ENCODE measurements at regions not wholly inside any gene's neighbourhood (a gene's known extent, or its start where the extent isn't known, plus 50 kb on each side); places are given as distances from the start of the nearest gene placed in this dataset.

- ATAC-seq, result no peak
- H3K4me1 Mint-ChIP-seq, result no peaks in the 10 kb centered on the region
These were observed 297.3 kb downstream of the CYP26B1 start for GRCh38 chr2:71850306-71850801.

DNA sequence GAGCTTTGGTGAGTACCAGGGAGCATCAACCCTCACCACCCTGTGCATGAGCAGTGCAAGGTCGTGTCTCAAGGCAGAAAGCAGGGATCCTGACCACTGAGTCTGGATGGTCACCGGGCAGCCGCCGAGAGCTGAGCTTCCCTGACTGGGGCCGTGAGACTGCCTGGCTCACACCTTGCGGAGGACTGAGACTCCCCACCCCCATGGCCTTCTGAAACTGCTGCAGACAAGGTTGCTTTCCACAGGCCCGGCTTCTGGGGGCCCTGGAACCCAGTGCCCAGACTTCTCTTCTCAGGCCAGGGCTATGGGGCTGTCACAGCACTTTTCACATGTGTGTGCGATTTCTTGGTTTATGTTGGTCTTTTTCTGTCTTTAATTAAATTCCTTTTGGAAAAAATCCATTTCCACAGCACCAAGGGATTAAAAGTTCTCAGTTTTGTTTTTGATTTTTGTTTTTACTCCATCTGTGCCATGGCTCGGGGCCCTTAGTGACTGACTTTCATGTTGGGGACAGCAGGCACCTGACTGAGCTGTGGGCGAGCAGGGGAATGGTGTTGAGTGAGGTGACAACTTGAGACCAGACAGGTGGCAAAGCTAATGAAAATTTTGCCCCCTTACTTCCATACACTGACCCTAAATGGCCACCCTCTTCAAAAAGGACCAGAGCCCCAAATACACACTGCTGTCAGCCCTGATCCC lies 297.9 kb downstream of the CYP26B1 start:
- H3K9me3 ChIP-seq (ENCODE audit: control insufficient read depth, low read length, poor library complexity, severe bottlenecking), result no peaks in the 10 kb centered on the region
- Mint-ChIP-seq H3K27me3 (peaks cover 11% of the 10 kb centered on the region), H3K27ac (no peak overlapping the region), H3K4me1 (no peaks in the 10 kb centered on the region), H3K36me3 (ENCODE audit: low read depth) (no peaks in the 10 kb centered on the region), H3K4me3 (no peak overlapping the region)
- ATAC-seq, result no peak
- no peak for DNase-seq

More at GRCh38 chr2:71850306-71850801, 297.3 kb downstream of the CYP26B1 start:
- no peak for DNase-seq
- H3K27ac Mint-ChIP-seq, result no peak overlapping the region
- H3K4me3 Mint-ChIP-seq, result no peak overlapping the region
- H3K9me3 ChIP-seq (ENCODE audit: control insufficient read depth, low read length, poor library complexity, severe bottlenecking), result no peaks in the 10 kb centered on the region
- H3K27me3 Mint-ChIP-seq, result peaks cover 11% of the 10 kb centered on the region
- H3K36me3 Mint-ChIP-seq (ENCODE audit: low read depth), result no peaks in the 10 kb centered on the region

GRCh38 chr2:71849111-71849510 lies 298.6 kb downstream of the CYP26B1 start:
- H3K27ac Mint-ChIP-seq, result no peak overlapping the region
- H3K4me3 Mint-ChIP-seq, result no peak overlapping the region
- H3K4me1 Mint-ChIP-seq, result no peaks in the 10 kb centered on the region
- peaks cover 11% of the 10 kb centered on the region for H3K27me3 Mint-ChIP-seq
- DNase-seq (no peak), ATAC-seq (no peak)
- H3K36me3 Mint-ChIP-seq (ENCODE audit: low read depth), result no peaks in the 10 kb centered on the region
- H3K9me3 ChIP-seq (ENCODE audit: control insufficient read depth, low read length, poor library complexity, severe bottlenecking), result no peaks in the 10 kb centered on the region

GRCh38 chr2:71846669-71847291 lies 300.9 kb downstream of the CYP26B1 start:
- no peak for ATAC-seq
- DNase-seq, result no peak
- no peaks in the 10 kb centered on the region for H3K4me1 Mint-ChIP-seq
- H3K4me3 Mint-ChIP-seq, result no peak overlapping the region
- H3K36me3 Mint-ChIP-seq (ENCODE audit: low read depth), result no peaks in the 10 kb centered on the region
- H3K27ac Mint-ChIP-seq, result no peak overlapping the region
- H3K9me3 ChIP-seq (ENCODE audit: control insufficient read depth, low read length, poor library complexity, severe bottlenecking), result no peaks in the 10 kb centered on the region
- peaks cover 11% of the 10 kb centered on the region for H3K27me3 Mint-ChIP-seq

DNA sequence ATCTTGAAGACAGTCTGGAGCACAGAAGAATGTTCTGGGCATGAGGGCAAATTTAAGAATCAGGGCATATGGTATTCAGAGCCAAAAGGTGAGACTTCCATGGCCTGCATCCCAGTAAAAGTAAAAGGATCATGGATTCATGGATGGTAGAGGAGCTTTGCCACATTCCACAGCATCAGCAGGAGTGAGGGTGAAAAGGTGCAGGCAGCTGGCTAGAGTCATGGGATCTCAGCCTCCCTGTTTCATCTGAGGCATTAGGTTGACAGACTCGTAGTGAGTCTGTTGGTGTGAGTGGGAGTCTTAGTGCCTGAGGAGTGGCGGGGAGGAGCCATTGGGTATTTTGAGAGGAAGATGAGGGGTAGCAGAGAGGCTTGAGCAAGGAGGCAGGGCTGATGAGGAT lies 301.6 kb downstream of the CYP26B1 start:
- ATAC-seq (no peak), DNase-seq (no peak)
- Mint-ChIP-seq H3K36me3 (ENCODE audit: low read depth) (no peaks in the 10 kb centered on the region), H3K4me3 (no peak overlapping the region), H3K4me1 (no peaks in the 10 kb centered on the region), H3K27ac (no peak overlapping the region), H3K27me3 (peaks cover 11% of the 10 kb centered on the region)
- no peaks in the 10 kb centered on the region for H3K9me3 ChIP-seq (ENCODE audit: control insufficient read depth, low read length, poor library complexity, severe bottlenecking)

DNA sequence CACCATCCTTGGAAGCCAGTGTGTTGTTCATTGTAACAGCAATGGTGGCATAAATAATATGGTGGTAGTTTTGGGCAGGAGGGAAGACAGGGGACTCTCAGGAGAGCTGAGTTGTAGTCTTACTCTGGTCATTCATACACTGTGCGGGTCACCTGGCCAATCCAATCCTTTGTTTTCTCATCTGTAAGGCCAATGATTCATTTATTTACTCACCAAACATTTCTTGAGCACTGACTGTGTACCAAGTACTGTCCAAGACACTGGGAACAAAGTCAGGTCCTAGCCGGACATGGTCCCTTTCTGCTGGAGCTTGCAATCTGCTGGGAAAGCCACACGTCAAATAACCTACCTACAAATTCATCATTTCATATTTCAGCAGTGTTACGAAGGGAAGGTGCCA lies 302.7 kb downstream of the CYP26B1 start:
- Mint-ChIP-seq H3K27me3 (peaks cover 5% of the 10 kb centered on the region), H3K4me3 (no peak overlapping the region), H3K4me1 (no peaks in the 10 kb centered on the region), H3K27ac (no peak overlapping the region), H3K36me3 (ENCODE audit: low read depth) (no peaks in the 10 kb centered on the region)
- H3K9me3 ChIP-seq (ENCODE audit: control insufficient read depth, low read length, poor library complexity, severe bottlenecking), result no peaks in the 10 kb centered on the region
- ATAC-seq, result no peak
- DNase-seq, result no peak

- Mint-ChIP-seq H3K4me3 (no peak overlapping the region), H3K4me1 (no peaks in the 10 kb centered on the region), H3K36me3 (ENCODE audit: low read depth) (no peaks in the 10 kb centered on the region), H3K27me3 (peaks cover 3% of the 10 kb centered on the region), H3K27ac (no peak overlapping the region)
- H3K9me3 ChIP-seq (ENCODE audit: control insufficient read depth, low read length, poor library complexity, severe bottlenecking), result no peaks in the 10 kb centered on the region
- no peak for ATAC-seq
- DNase-seq, result no peak
These were observed 304.2 kb downstream of the CYP26B1 start for GRCh38 chr2:71843391-71843850.

- H3K36me3 Mint-ChIP-seq (ENCODE audit: low read depth), result no peaks in the 10 kb centered on the region
- H3K27ac Mint-ChIP-seq, result no peak overlapping the region
- DNase-seq (no peak), ATAC-seq (no peak)
- H3K27me3 Mint-ChIP-seq, result no peaks in the 10 kb centered on the region
- H3K4me3 Mint-ChIP-seq, result no peak overlapping the region
- H3K4me1 Mint-ChIP-seq, result no peaks in the 10 kb centered on the region
- H3K9me3 ChIP-seq (ENCODE audit: control insufficient read depth, low read length, poor library complexity, severe bottlenecking), result no peaks in the 10 kb centered on the region
These were observed 304.9 kb downstream of the CYP26B1 start for GRCh38 chr2:71842744-71843143.

- Mint-ChIP-seq H3K4me1 (no peaks in the 10 kb centered on the region), H3K27ac (no peak overlapping the region), H3K4me3 (no peak overlapping the region), H3K27me3 (no peaks in the 10 kb centered on the region), H3K36me3 (ENCODE audit: low read depth) (no peaks in the 10 kb centered on the region)
- H3K9me3 ChIP-seq (ENCODE audit: control insufficient read depth, low read length, poor library complexity, severe bottlenecking), result no peaks in the 10 kb centered on the region
- DNase-seq, result no peak
- no peak for ATAC-seq
These were observed 307.8 kb downstream of the CYP26B1 start for GRCh38 chr2:71839826-71840225.

GRCh38 chr2:71834796-71835195 lies 312.9 kb downstream of the CYP26B1 start:
- H3K27me3 Mint-ChIP-seq, result no peaks in the 10 kb centered on the region
- no peaks in the 10 kb centered on the region for H3K9me3 ChIP-seq (ENCODE audit: control insufficient read depth, low read length, poor library complexity, severe bottlenecking)
- no peak for DNase-seq
- ATAC-seq, result no peak
- H3K36me3 Mint-ChIP-seq (ENCODE audit: low read depth), result no peaks in the 10 kb centered on the region
- no peak overlapping the region for H3K4me3 Mint-ChIP-seq
- no peak overlapping the region for H3K27ac Mint-ChIP-seq
- H3K4me1 Mint-ChIP-seq, result no peaks in the 10 kb centered on the region

GRCh38 chr2:71833855-71834560 lies 313.7 kb downstream of the CYP26B1 start:
- H3K27me3 Mint-ChIP-seq, result no peaks in the 10 kb centered on the region
- ATAC-seq, result no peak
- no peak for DNase-seq

DNA sequence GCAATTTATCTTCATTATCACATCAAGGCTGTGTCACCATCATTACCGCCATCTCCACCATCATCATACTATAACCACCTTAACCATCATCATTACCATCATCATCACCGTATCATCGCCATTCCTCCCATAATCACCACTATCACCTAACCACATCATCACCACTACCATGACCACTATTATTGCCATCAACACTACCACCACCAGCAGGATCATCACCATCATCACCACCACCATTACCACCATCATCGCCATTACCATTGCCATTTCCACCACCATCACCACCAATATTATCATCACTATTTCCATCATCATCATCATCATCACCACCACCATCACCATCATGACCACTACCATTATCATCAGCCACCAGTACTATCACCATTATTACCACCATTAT lies 314.4 kb downstream of the CYP26B1 start:
- Mint-ChIP-seq H3K27ac (no peak overlapping the region), H3K4me3 (no peak overlapping the region), H3K27me3 (no peaks in the 10 kb centered on the region), H3K4me1 (no peaks in the 10 kb centered on the region), H3K36me3 (ENCODE audit: low read depth) (no peaks in the 10 kb centered on the region)
- no peak for DNase-seq
- ATAC-seq, result no peak
- no peaks in the 10 kb centered on the region for H3K9me3 ChIP-seq (ENCODE audit: control insufficient read depth, low read length, poor library complexity, severe bottlenecking)

More at GRCh38 chr2:71833855-71834560, 313.7 kb downstream of the CYP26B1 start:
- Mint-ChIP-seq H3K36me3 (ENCODE audit: low read depth) (no peaks in the 10 kb centered on the region), H3K27ac (no peak overlapping the region), H3K4me3 (no peak overlapping the region), H3K4me1 (no peaks in the 10 kb centered on the region)
- H3K9me3 ChIP-seq (ENCODE audit: control insufficient read depth, low read length, poor library complexity, severe bottlenecking), result no peaks in the 10 kb centered on the region

DNA sequence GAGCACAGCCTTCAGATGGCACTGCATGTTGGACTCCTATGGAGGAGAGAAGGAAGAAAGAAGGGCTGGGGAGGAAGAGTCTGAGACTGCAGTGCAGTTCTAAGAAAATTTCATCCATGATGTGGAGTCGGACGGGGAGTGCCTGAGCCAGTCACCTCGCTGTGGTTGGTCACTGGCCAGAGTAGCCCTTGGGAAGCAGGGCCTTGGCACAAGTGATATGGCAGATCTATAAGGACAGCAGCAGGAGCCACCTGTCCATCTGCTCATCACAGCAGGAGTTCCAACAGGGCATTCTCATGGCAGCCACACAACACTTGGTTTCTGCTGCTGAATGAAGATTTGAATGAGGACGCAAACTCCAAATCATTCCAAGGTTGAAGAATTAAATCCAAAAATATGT lies 314.8 kb downstream of the CYP26B1 start:
- no peaks in the 10 kb centered on the region for H3K9me3 ChIP-seq (ENCODE audit: control insufficient read depth, low read length, poor library complexity, severe bottlenecking)
- H3K4me1 Mint-ChIP-seq, result no peaks in the 10 kb centered on the region
- H3K36me3 Mint-ChIP-seq (ENCODE audit: low read depth), result no peaks in the 10 kb centered on the region
- H3K4me3 Mint-ChIP-seq, result no peak overlapping the region
- no peak overlapping the region for H3K27ac Mint-ChIP-seq
- ATAC-seq, result no peak
- no peak for DNase-seq
- H3K27me3 Mint-ChIP-seq, result no peaks in the 10 kb centered on the region
